PC-3 (cell line): ENCODE measurements at regions not wholly inside any gene's neighbourhood (a gene's known extent, or its start where the extent isn't known, plus 50 kb on each side); places are given as distances from the start of the nearest gene placed in this dataset.

ENCODE experiments used
- ATAC-seq: fragments of 200-7000 bp; cut with Tn5 transposase; 2 replicates; pipeline ENCODE4 v1.9.1; 2020; ENCODE audit warnings: mild to moderate bottlenecking, moderate library complexity
- BruUV-seq: library from RNA; stranded (reverse); fragments of 400-500 nt; replicated peaks from 2 replicates; lab custom pipeline; 2021; lab: Mats Ljungman, UMichigan
- CTCF ChIA-PET: fragments of 300-600 bp; sonication (Branson Sonifier 250); formaldehyde crosslinking; loops from one replicate; lab custom pipeline; 2022; ENCODE audit warnings: antibody characterized with exemption; lab: Charles Lee
- POLR2A ChIA-PET: fragments of 300-600 bp; sonication (Branson Sonifier 250); formaldehyde crosslinking; loops from one replicate; lab custom pipeline; 2022; ENCODE audit warnings: antibody characterized with exemption; ENCODE audit not compliant: unreplicated experiment; lab: Charles Lee
- DNase-seq: peaks from one replicate; pipeline ENCODE4 v3.0.0-alpha.2; 2015
- H2AFZ ChIP-seq: fragments of 300-600 bp; sonication (generic); 2 replicates; pipeline ENCODE4 v1.6.0; 2016; ENCODE audit warnings: antibody characterized with exemption, low read length
- H3F3A ChIP-seq: fragments of 300-600 bp; sonication (generic); one replicate; pipeline ENCODE4 v1.6.0; 2017; ENCODE audit warnings: antibody characterized with exemption, low read length, control low read depth, mild to moderate bottlenecking; ENCODE audit not compliant: unreplicated experiment
- H3K27ac ChIP-seq: fragments of 300-600 bp; sonication (generic); 2 replicates; pipeline ENCODE4 v1.5.1; 2016; ENCODE audit warnings: mild to moderate bottlenecking, low read length
- H3K27me3 ChIP-seq: fragments of 300-600 bp; sonication (generic); 2 replicates; pipeline ENCODE4 v1.6.1; 2016; ENCODE audit warnings: low read length, mixed read lengths
- H3K36me3 ChIP-seq: fragments of 300-600 bp; sonication (generic); 2 replicates; pipeline ENCODE4 v1.6.1; 2016; ENCODE audit warnings: low read depth, mixed run types, low read length, mixed read lengths
- H3K4me1 ChIP-seq: fragments of 300-600 bp; sonication (generic); 2 replicates; pipeline ENCODE4 v1.5.1; 2016; ENCODE audit warnings: low read length; ENCODE audit not compliant: insufficient read depth
- H3K4me2 ChIP-seq: fragments of 300-600 bp; sonication (generic); 2 replicates; pipeline ENCODE4 v1.6.0; 2016; ENCODE audit warnings: low read length
- H3K4me3 ChIP-seq: fragments of 300-600 bp; sonication (generic); 2 replicates; pipeline ENCODE4 v1.5.1; 2016; ENCODE audit warnings: mild to moderate bottlenecking, low read length, mixed read lengths
- H3K79me2 ChIP-seq: fragments of 300-600 bp; sonication (generic); 2 replicates; pipeline ENCODE4 v1.6.1; 2017; ENCODE audit warnings: low read length, mixed read lengths
- H3K9ac ChIP-seq: fragments of 300-600 bp; sonication (generic); 2 replicates; pipeline ENCODE4 v1.6.0; 2016; ENCODE audit warnings: mild to moderate bottlenecking, low read length
- H3K9me2 ChIP-seq: fragments of 300-600 bp; sonication (generic); replicated peaks from 2 replicates; pipeline ENCODE4 v1.6.1; 2016; ENCODE audit warnings: mixed run types, low read length, mixed read lengths
- H3K9me3 ChIP-seq: fragments of 300-600 bp; sonication (generic); 2 replicates; pipeline ENCODE4 v1.6.1; 2016; ENCODE audit warnings: low read length, mixed read lengths
- H4K20me1 ChIP-seq: fragments of 300-600 bp; sonication (generic); 2 replicates; pipeline ENCODE4 v1.6.1; 2016; ENCODE audit warnings: low read length, mixed read lengths
- EZH2 ChIP-seq: fragments of 300-600 bp; sonication (generic); IDR thresholded peaks from one replicate; pipeline ENCODE4 v1.6.1; 2017; ENCODE audit warnings: antibody characterized with exemption, mild to moderate bottlenecking, low read length; ENCODE audit not compliant: unreplicated experiment
- EZH2phosphoT487 ChIP-seq: fragments of 300-600 bp; sonication (generic); IDR thresholded peaks from 2 replicates; pipeline ENCODE4 v1.6.1; 2018; ENCODE audit warnings: mild to moderate bottlenecking, antibody characterized with exemption, low read length, borderline replicate concordance
- intact Hi-C: fragments of 100-400 bp; cut with micrococcal nuclease; formaldehyde crosslinking; loops from 2 replicates; pipeline ENCODE4 v1.9.0; 2023
- TF ChIP-seq, protein P1 (sequence below): fragments of 300-600 bp; sonication (generic); conservative IDR thresholded peaks from 2 replicates; pipeline ENCODE4 v1.5.1; 2017; ENCODE audit warnings: antibody characterized with exemption, low read depth, mild to moderate bottlenecking, low read length

DNA sequence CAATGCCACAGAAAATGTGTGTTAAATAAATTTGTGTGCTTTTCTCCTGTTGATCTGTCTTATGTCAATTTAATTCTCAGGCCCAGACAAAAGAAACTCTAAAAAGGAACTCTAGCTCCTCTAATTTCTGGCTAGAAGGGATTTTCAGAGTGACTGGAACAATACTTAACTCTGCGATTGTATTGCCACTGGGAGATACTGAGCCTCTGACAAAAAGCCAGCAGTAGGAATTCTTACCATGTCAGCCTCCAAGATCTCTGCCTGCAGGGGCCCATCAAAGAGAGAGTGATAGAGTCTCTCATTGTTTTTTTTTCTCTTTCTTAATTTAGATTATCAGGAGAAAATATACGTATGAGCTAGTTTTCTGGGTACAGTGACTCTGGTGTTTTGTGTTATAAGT is 1165.7 kb downstream of the BRINP3 start:
- intact Hi-C loops: no loop called here
- Histone ChIP-seq H4K20me1 (no peaks in the 10 kb centered on the region), H3K36me3 (no peaks in the 10 kb centered on the region), H3K4me3 (no peak overlapping the region), H3K27ac (no peak overlapping the region), H3K4me2 (no peak overlapping the region), H3K4me1 (no peaks in the 10 kb centered on the region), H3K79me2 (no peaks in the 10 kb centered on the region), H2AFZ (no peak overlapping the region), H3K9me2 (no peaks in the 10 kb centered on the region), H3F3A (no peaks in the 10 kb centered on the region), H3K27me3 (no peaks in the 10 kb centered on the region), H3K9me3 (no peaks in the 10 kb centered on the region), H3K9ac (no peak overlapping the region)
- no TSS peak for BruUV-seq
- no peak for ATAC-seq
- ChIA-PET POLR2A (no interaction called here), CTCF (no interaction called here)
- no peak for DNase-seq
- TF ChIP-seq, protein P1, sequence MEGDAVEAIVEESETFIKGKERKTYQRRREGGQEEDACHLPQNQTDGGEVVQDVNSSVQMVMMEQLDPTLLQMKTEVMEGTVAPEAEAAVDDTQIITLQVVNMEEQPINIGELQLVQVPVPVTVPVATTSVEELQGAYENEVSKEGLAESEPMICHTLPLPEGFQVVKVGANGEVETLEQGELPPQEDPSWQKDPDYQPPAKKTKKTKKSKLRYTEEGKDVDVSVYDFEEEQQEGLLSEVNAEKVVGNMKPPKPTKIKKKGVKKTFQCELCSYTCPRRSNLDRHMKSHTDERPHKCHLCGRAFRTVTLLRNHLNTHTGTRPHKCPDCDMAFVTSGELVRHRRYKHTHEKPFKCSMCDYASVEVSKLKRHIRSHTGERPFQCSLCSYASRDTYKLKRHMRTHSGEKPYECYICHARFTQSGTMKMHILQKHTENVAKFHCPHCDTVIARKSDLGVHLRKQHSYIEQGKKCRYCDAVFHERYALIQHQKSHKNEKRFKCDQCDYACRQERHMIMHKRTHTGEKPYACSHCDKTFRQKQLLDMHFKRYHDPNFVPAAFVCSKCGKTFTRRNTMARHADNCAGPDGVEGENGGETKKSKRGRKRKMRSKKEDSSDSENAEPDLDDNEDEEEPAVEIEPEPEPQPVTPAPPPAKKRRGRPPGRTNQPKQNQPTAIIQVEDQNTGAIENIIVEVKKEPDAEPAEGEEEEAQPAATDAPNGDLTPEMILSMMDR: no peak
- TF ChIP-seq EZH2: no peak
- no peak for TF ChIP-seq EZH2phosphoT487

DNA sequence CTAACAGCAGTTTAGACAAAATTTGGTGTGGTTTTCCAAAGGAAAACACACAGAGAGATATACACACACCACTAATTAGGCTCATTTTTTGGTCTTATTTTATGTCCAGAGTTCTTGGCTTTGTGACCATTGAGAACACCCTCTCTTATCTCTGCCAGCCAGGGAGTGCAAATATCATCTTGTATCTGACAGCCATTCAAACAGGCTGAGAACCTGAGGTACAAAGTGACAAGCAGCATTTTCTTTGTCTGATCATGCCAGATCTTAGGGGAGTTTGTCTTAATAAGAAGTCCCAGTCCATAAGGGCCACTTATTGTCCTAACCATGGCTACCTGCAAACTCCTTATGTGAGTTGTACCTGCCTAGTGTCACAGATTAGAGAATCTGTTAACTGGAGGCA is 1165.2 kb downstream of the BRINP3 start:
- H3F3A ChIP-seq: no peaks in the 10 kb centered on the region
- no peaks in the 10 kb centered on the region for H3K36me3 ChIP-seq
- no peak overlapping the region for H3K9ac ChIP-seq
- no peak overlapping the region for H3K27ac ChIP-seq
- DNase-seq (no peak), ATAC-seq (no peak)
- no peak for TF ChIP-seq EZH2phosphoT487
- no peak for TF ChIP-seq EZH2
- TF ChIP-seq, protein P1: no peak
- intact Hi-C loops: no loop called here
- BruUV-seq: no TSS peak
- H3K27me3 ChIP-seq: no peaks in the 10 kb centered on the region
- no peaks in the 10 kb centered on the region for H3K9me2 ChIP-seq
- H3K4me3 ChIP-seq: no peak overlapping the region
- H3K79me2 ChIP-seq: no peaks in the 10 kb centered on the region
- ChIA-PET POLR2A (no interaction called here), CTCF (no interaction called here)
- H3K9me3 ChIP-seq: no peaks in the 10 kb centered on the region
- no peaks in the 10 kb centered on the region for H3K4me1 ChIP-seq
- H2AFZ ChIP-seq: no peak overlapping the region
- no peak overlapping the region for H3K4me2 ChIP-seq
- no peaks in the 10 kb centered on the region for H4K20me1 ChIP-seq

DNA sequence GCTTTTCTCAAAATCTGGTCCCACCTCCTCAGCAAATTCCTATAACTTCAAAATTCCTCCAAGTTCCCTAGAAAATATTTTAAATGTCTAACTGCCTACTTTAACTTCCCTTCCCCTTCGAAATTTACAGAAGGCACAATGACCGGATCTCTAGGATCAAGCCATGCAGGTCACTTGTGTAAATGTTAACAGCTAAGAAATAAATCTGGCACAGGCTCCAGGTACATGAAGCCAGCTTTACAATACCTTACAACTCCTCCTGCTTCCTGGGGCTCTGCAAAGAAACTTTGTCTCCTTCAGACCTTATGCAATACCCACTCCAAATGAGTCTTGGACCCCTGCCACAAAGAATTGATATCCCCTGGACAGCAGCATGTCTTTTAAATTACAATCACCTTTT is 1164.2 kb downstream of the BRINP3 start:
- H3K27ac ChIP-seq: no peak overlapping the region
- no peaks in the 10 kb centered on the region for H3F3A ChIP-seq
- no TSS peak for BruUV-seq
- no peaks in the 10 kb centered on the region for H3K9me3 ChIP-seq
- no peak overlapping the region for H2AFZ ChIP-seq
- no peak overlapping the region for H3K4me2 ChIP-seq
- H3K79me2 ChIP-seq: no peaks in the 10 kb centered on the region
- intact Hi-C loops: no loop called here
- no peak overlapping the region for H3K9ac ChIP-seq
- TF ChIP-seq EZH2phosphoT487 (no peak), EZH2 (no peak)
- TF ChIP-seq, protein P1: no peak
- no peaks in the 10 kb centered on the region for H3K27me3 ChIP-seq
- ATAC-seq (no peak), DNase-seq (no peak)
- H3K9me2 ChIP-seq: no peaks in the 10 kb centered on the region
- no peaks in the 10 kb centered on the region for H3K4me1 ChIP-seq
- no peaks in the 10 kb centered on the region for H4K20me1 ChIP-seq
- CTCF ChIA-PET: no interaction called here
- POLR2A ChIA-PET: no interaction called here
- no peak overlapping the region for H3K4me3 ChIP-seq
- no peaks in the 10 kb centered on the region for H3K36me3 ChIP-seq
